ENCODE measurements at regions not wholly inside any gene's neighbourhood (a gene's known extent, or its start where the extent isn't known, plus 50 kb on each side); places are given as distances from the start of the nearest gene placed in this dataset.

- 60% methylated on average over 2 of the region's 8 CpGs for WGBS (ENCODE audit: insufficient coverage)
Observed at GRCh38 chr1:213376862-213377372, 325.9 kb downstream of the RPS6KC1 start.

GRCh38 chr1:213380865-213381264 is 329.8 kb downstream of the RPS6KC1 start:
- intact Hi-C loops (cut with micrococcal nuclease): no loop called here
- no peak overlapping the region for H3K27ac ChIP-seq (ENCODE audit: low read depth in 1 of 2, low read length in 2 of 2)
- no peaks in the 10 kb centered on the region for H3K4me1 Mint-ChIP-seq
- H3K9me3 Mint-ChIP-seq: peaks cover 0 to 7% (median 1%) of the 10 kb centered on the region in 7 donors
- no peaks in the 10 kb centered on the region for H3K36me3 ChIP-seq (replicated peaks in 1 of 2; ENCODE audit: control insufficient read depth in 1 of 2, insufficient read depth in 2 of 2, low read length in 2 of 2)
- H3K79me2 ChIP-seq (ENCODE audit: insufficient read depth, low read length): no peaks in the 10 kb centered on the region
- no peak for TF ChIP-seq CTCF (IDR thresholded peaks at IDR 0.05)
- no peak overlapping the region for H3K4me2 ChIP-seq (replicated peaks; ENCODE audit: extremely low read depth, low read length, poor library complexity, severe bottlenecking)
- H3K4me1 ChIP-seq (ENCODE audit: control insufficient read depth in 1 of 2, insufficient read depth in 2 of 2, low read length in 2 of 2): no peaks in the 10 kb centered on the region
- H3K36me3 Mint-ChIP-seq: no peaks in the 10 kb centered on the region
- peaks cover 3 to 7% (median 4%) of the 10 kb centered on the region in 3 donors for H3K27me3 Mint-ChIP-seq (ENCODE audit: low read depth in 3 of 3)
- WGBS (ENCODE audit: insufficient coverage): 82% methylated on average over 9 of the region's 11 CpGs
- no peak overlapping the region for H3K27ac Mint-ChIP-seq
- DNase-seq: no peak
- H3K4me3 ChIP-seq (replicated peaks in 1 of 3; ENCODE audit: low read depth in 2 of 3, low read length in 3 of 3): no peak overlapping the region
- no peak overlapping the region for H3K4me3 Mint-ChIP-seq
- H2AFZ ChIP-seq (ENCODE audit: insufficient read depth, low read depth, low read length, poor library complexity, severe bottlenecking): no peak overlapping the region
- peaks cover 0 to 2% of the 10 kb centered on the region in 2 donors for H3K27me3 ChIP-seq (ENCODE audit: control insufficient read depth in 2 of 2, insufficient read depth in 2 of 2, low read length in 2 of 2)
- no peak overlapping the region for H3K9ac ChIP-seq (ENCODE audit: insufficient read depth, low read length, poor library complexity, severe bottlenecking)
- H4K20me1 ChIP-seq (ENCODE audit: insufficient read depth, low read length): no peaks in the 10 kb centered on the region
- no peaks in the 10 kb centered on the region for H3K9me3 ChIP-seq (replicated peaks in 1 of 2; ENCODE audit: control insufficient read depth in 1 of 2, insufficient read depth in 1 of 2, low read length in 2 of 2)

More at GRCh38 chr1:213376862-213377372, 325.9 kb downstream of the RPS6KC1 start:
- intact Hi-C loops (cut with micrococcal nuclease): no loop called here
- Mint-ChIP-seq H3K27ac (peak overlapping the region in 1 of 7 donors; percentile 48), H3K4me3 (peak overlapping the region in 1 of 2 donors; percentile 1), H3K36me3 (no peaks in the 10 kb centered on the region), H3K9me3 (no peaks in the 10 kb centered on the region), H3K4me1 (no peaks in the 10 kb centered on the region), H3K27me3 (ENCODE audit: low read depth in 3 of 3) (peaks cover 3 to 4% (median 4%) of the 10 kb centered on the region in 3 donors)
- no peak for TF ChIP-seq CTCF (IDR thresholded peaks at IDR 0.05)
- H3K36me3 ChIP-seq (replicated peaks in 1 of 2; ENCODE audit: control insufficient read depth in 1 of 2, insufficient read depth in 2 of 2, low read length in 2 of 2): no peaks in the 10 kb centered on the region
- H3K9me3 ChIP-seq (replicated peaks in 1 of 2; ENCODE audit: control insufficient read depth in 1 of 2, insufficient read depth in 1 of 2, low read length in 2 of 2): no peaks in the 10 kb centered on the region
- H4K20me1 ChIP-seq (ENCODE audit: insufficient read depth, low read length): no peaks in the 10 kb centered on the region
- H3K27me3 ChIP-seq (ENCODE audit: control insufficient read depth in 2 of 2, insufficient read depth in 2 of 2, low read length in 2 of 2): peaks cover 0 to 2% of the 10 kb centered on the region in 2 donors
- no peak overlapping the region for H3K9ac ChIP-seq (ENCODE audit: insufficient read depth, low read length, poor library complexity, severe bottlenecking)
- H3K79me2 ChIP-seq (ENCODE audit: insufficient read depth, low read length): no peaks in the 10 kb centered on the region
- H3K4me3 ChIP-seq (replicated peaks in 1 of 3; ENCODE audit: low read depth in 2 of 3, low read length in 3 of 3): no peak overlapping the region
- DNase-seq: no peak
- H3K27ac ChIP-seq (ENCODE audit: low read depth in 1 of 2, low read length in 2 of 2): no peak overlapping the region
- no peaks in the 10 kb centered on the region for H3K4me1 ChIP-seq (ENCODE audit: control insufficient read depth in 1 of 2, insufficient read depth in 2 of 2, low read length in 2 of 2)
- H2AFZ ChIP-seq (ENCODE audit: insufficient read depth, low read depth, low read length, poor library complexity, severe bottlenecking): no peak overlapping the region
- H3K4me2 ChIP-seq (replicated peaks; ENCODE audit: extremely low read depth, low read length, poor library complexity, severe bottlenecking): no peak overlapping the region
